BLaER1 (cell line): ENCODE measurements at regions not wholly inside any gene's neighbourhood (a gene's known extent, or its start where the extent isn't known, plus 50 kb on each side); places are given as distances from the start of the nearest gene placed in this dataset.
"Not testable (repeated sequence)": the region's sequence is repeated elsewhere in the genome, so short reads cannot be mapped to it uniquely, and the experiment has no call there.

Experiments
- H3K27ac ChIP-seq: shearing (Covaris generic); formaldehyde crosslinking; 2 replicates; pipeline ENCODE4 v1.8.1; 2022
- H3K27me3 ChIP-seq: shearing (Covaris generic); formaldehyde crosslinking; 2 replicates; pipeline ENCODE4 v1.8.1; 2022
- H3K36me3 ChIP-seq: shearing (Covaris generic); formaldehyde crosslinking; 2 replicates; pipeline ENCODE4 v1.8.1; 2022
- H3K4me1 ChIP-seq: shearing (Covaris generic); formaldehyde crosslinking; 2 replicates; pipeline ENCODE4 v1.8.1; 2022
- H3K4me2 ChIP-seq: shearing (Covaris generic); formaldehyde crosslinking; 2 replicates; pipeline ENCODE4 v1.8.1; 2022
- H3K4me3 ChIP-seq: shearing (Covaris generic); formaldehyde crosslinking; 2 replicates; pipeline ENCODE4 v1.8.1; 2022
- H3K9ac ChIP-seq: shearing (Covaris generic); formaldehyde crosslinking; 2 replicates; pipeline ENCODE4 v1.8.1; 2022
- H3K9me3 ChIP-seq: shearing (Covaris generic); formaldehyde crosslinking; 2 replicates; pipeline ENCODE4 v1.8.1; 2022
- H4K20me1 ChIP-seq: shearing (Covaris generic); formaldehyde crosslinking; 2 replicates; pipeline ENCODE4 v1.8.1; 2022
- Cebpa-rat ChIP-seq: shearing (Covaris generic); IDR thresholded peaks from 2 replicates; pipeline ENCODE4 v1.8.1; 2022

- TF ChIP-seq Cebpa-rat = no peak
- Histone ChIP-seq H3K9ac (no peak overlapping the region), H3K4me2 (peak overlapping the region; percentile 68), H3K4me1 (peaks cover 47% of the 10 kb centered on the region), H3K4me3 (no peak overlapping the region), H3K27me3 (no peaks in the 10 kb centered on the region), H3K9me3 (peaks cover 23% of the 10 kb centered on the region), H4K20me1 (no peaks in the 10 kb centered on the region), H3K27ac (no peak overlapping the region), H3K36me3 (no peaks in the 10 kb centered on the region)
Observed at GRCh38 chr5:126138281-126138931, 284.8 kb upstream of the GRAMD2B start.

GRCh38 chr5:126139086-126139485, 284.1 kb upstream of the GRAMD2B start:
- Histone ChIP-seq H3K9me3 (peaks cover 27% of the 10 kb centered on the region), H3K4me3 (no peak overlapping the region), H4K20me1 (no peaks in the 10 kb centered on the region), H3K27ac (0 out of 2 replicates have a peak overlapping the region, but pooled peaks have one; percentile 60), H3K36me3 (no peaks in the 10 kb centered on the region), H3K9ac (no peak overlapping the region), H3K4me2 (peak overlapping the region; percentile 68), H3K4me1 (peaks cover 54% of the 10 kb centered on the region), H3K27me3 (no peaks in the 10 kb centered on the region)
- no peak for TF ChIP-seq Cebpa-rat

- Histone ChIP-seq H3K9me3 (peaks cover 28% of the 10 kb centered on the region; the same call in 1 of the 2 replicates), H3K4me3 (no peak overlapping the region; the same call in 1 of the 2 replicates), H3K9ac (no peak overlapping the region), H3K27me3 (no peaks in the 10 kb centered on the region), H4K20me1 (no peaks in the 10 kb centered on the region), H3K27ac (peak overlapping the region; percentile 60; the same call in 1 of the 2 replicates), H3K4me2 (peak overlapping the region; percentile 68), H3K36me3 (no peaks in the 10 kb centered on the region), H3K4me1 (peaks cover 56% of the 10 kb centered on the region)
- TF ChIP-seq Cebpa-rat = no peak
Observed at GRCh38 chr5:126139773-126140172, 283.4 kb upstream of the GRAMD2B start.

- H3K9ac ChIP-seq = no peak overlapping the region
- H4K20me1 ChIP-seq = no peaks in the 10 kb centered on the region
- no peak for TF ChIP-seq Cebpa-rat
- H3K36me3 ChIP-seq = no peaks in the 10 kb centered on the region
- H3K4me3 ChIP-seq = no peak overlapping the region
- H3K9me3 ChIP-seq = peaks cover 24% of the 10 kb centered on the region; the same call in 1 of the 2 replicates
- peaks cover 46% of the 10 kb centered on the region for H3K4me1 ChIP-seq
- H3K27ac ChIP-seq = no peak overlapping the region; the same call in 1 of the 2 replicates
- H3K27me3 ChIP-seq = no peaks in the 10 kb centered on the region
- H3K4me2 ChIP-seq = peak overlapping the region; percentile 17; the same call in 1 of the 2 replicates
Observed at GRCh38 chr5:126143622-126144021, 279.6 kb upstream of the GRAMD2B start.

GRCh38 chr5:126150319-126150718, 272.9 kb upstream of the GRAMD2B start:
- H3K4me1 ChIP-seq, H3K4me3 ChIP-seq, H4K20me1 ChIP-seq, H3K4me2 ChIP-seq, H3K27me3 ChIP-seq, H3K9ac ChIP-seq, H3K27ac ChIP-seq, H3K36me3 ChIP-seq, H3K9me3 ChIP-seq: not testable (repeated sequence)

GRCh38 chr5:126155298-126155697, 267.9 kb upstream of the GRAMD2B start:
- not testable (repeated sequence) for H4K20me1 ChIP-seq, H3K4me1 ChIP-seq, H3K36me3 ChIP-seq, H3K9ac ChIP-seq, H3K4me2 ChIP-seq, H3K27me3 ChIP-seq, H3K4me3 ChIP-seq, H3K27ac ChIP-seq
- H3K9me3 ChIP-seq = peaks cover 15% of the 10 kb centered on the region

GRCh38 chr5:126166368-126166767, 256.8 kb upstream of the GRAMD2B start:
- TF ChIP-seq Cebpa-rat = no peak
- no peak overlapping the region for H3K4me3 ChIP-seq

GRCh38 chr5:126168785-126169184, 254.4 kb upstream of the GRAMD2B start:
- H3K27me3 ChIP-seq = no peaks in the 10 kb centered on the region
- no peak for TF ChIP-seq Cebpa-rat
- H3K27ac ChIP-seq = no peak overlapping the region
- no peaks in the 10 kb centered on the region for H3K4me1 ChIP-seq
- H4K20me1 ChIP-seq = no peaks in the 10 kb centered on the region
- H3K9ac ChIP-seq = no peak overlapping the region
- no peak overlapping the region for H3K4me2 ChIP-seq
- H3K9me3 ChIP-seq = peaks cover 33% of the 10 kb centered on the region
- no peak overlapping the region for H3K4me3 ChIP-seq
- H3K36me3 ChIP-seq = no peaks in the 10 kb centered on the region

More at GRCh38 chr5:126166368-126166767, 256.8 kb upstream of the GRAMD2B start:
- H4K20me1 ChIP-seq = no peaks in the 10 kb centered on the region
- peaks cover 33% of the 10 kb centered on the region for H3K9me3 ChIP-seq
- H3K36me3 ChIP-seq = no peaks in the 10 kb centered on the region
- H3K27ac ChIP-seq = no peak overlapping the region
- no peak overlapping the region for H3K4me2 ChIP-seq
- no peak overlapping the region for H3K9ac ChIP-seq
- no peaks in the 10 kb centered on the region for H3K27me3 ChIP-seq
- no peaks in the 10 kb centered on the region for H3K4me1 ChIP-seq

- Histone ChIP-seq H3K9me3 (peaks cover 16% of the 10 kb centered on the region), H3K36me3 (no peaks in the 10 kb centered on the region), H3K9ac (no peak overlapping the region), H4K20me1 (no peaks in the 10 kb centered on the region), H3K4me2 (no peak overlapping the region), H3K4me1 (no peaks in the 10 kb centered on the region), H3K27ac (no peak overlapping the region), H3K27me3 (no peaks in the 10 kb centered on the region), H3K4me3 (no peak overlapping the region)
- TF ChIP-seq Cebpa-rat = no peak
Observed at GRCh38 chr5:126171916-126172315, 251.3 kb upstream of the GRAMD2B start.

- no peaks in the 10 kb centered on the region for H3K36me3 ChIP-seq
- H3K27me3 ChIP-seq = no peaks in the 10 kb centered on the region
- no peak overlapping the region for H3K9ac ChIP-seq
- no peaks in the 10 kb centered on the region for H4K20me1 ChIP-seq
- no peak for TF ChIP-seq Cebpa-rat
- peaks cover 7% of the 10 kb centered on the region for H3K9me3 ChIP-seq
- H3K4me2 ChIP-seq = no peak overlapping the region
- H3K4me1 ChIP-seq = no peaks in the 10 kb centered on the region
- H3K27ac ChIP-seq = no peak overlapping the region
- no peak overlapping the region for H3K4me3 ChIP-seq
Observed at GRCh38 chr5:126172812-126173211, 250.4 kb upstream of the GRAMD2B start.

GRCh38 chr5:126178521-126178920, 244.7 kb upstream of the GRAMD2B start:
- Histone ChIP-seq H3K27me3 (no peaks in the 10 kb centered on the region), H3K36me3 (no peaks in the 10 kb centered on the region), H4K20me1 (no peaks in the 10 kb centered on the region), H3K9ac (no peak overlapping the region), H3K4me2 (no peak overlapping the region), H3K9me3 (no peaks in the 10 kb centered on the region), H3K27ac (no peak overlapping the region), H3K4me1 (no peaks in the 10 kb centered on the region), H3K4me3 (no peak overlapping the region)
- no peak for TF ChIP-seq Cebpa-rat
